ENCODE measurements at regions not wholly inside any gene's neighbourhood (a gene's known extent, or its start where the extent isn't known, plus 50 kb on each side); places are given as distances from the start of the nearest gene placed in this dataset.

GRCh38 chr19:31545777-31546176, 196.5 kb upstream of the TSHZ3 start:
- no peak overlapping the region for H3K4me3 ChIP-seq (ENCODE audit: low read depth, low read length)
- DNase-seq (ENCODE audit: low read depth): no peak
- no peak for TF ChIP-seq CTCF (IDR thresholded peaks at IDR 0.05; ENCODE audit: insufficient read depth, low read depth, low read length)

- DNase-seq (ENCODE audit: low read depth): no peak
- no peak overlapping the region for H3K4me3 ChIP-seq (ENCODE audit: low read depth, low read length)
- TF ChIP-seq CTCF (IDR thresholded peaks at IDR 0.05; ENCODE audit: insufficient read depth, low read depth, low read length): no peak
Observed at GRCh38 chr19:31546205-31546960, 197.1 kb upstream of the TSHZ3 start.

- TF ChIP-seq CTCF (IDR thresholded peaks at IDR 0.05; ENCODE audit: insufficient read depth, low read depth, low read length): peak; percentile 68
- no peak overlapping the region for H3K4me3 ChIP-seq (ENCODE audit: low read depth, low read length)
- peak; percentile 60 for DNase-seq (ENCODE audit: low read depth)
Observed at GRCh38 chr19:31548941-31549340, 199.7 kb upstream of the TSHZ3 start.

- no peak overlapping the region for H3K4me3 ChIP-seq (ENCODE audit: low read depth, low read length)
- no peak for TF ChIP-seq CTCF (IDR thresholded peaks at IDR 0.05; ENCODE audit: insufficient read depth, low read depth, low read length)
- DNase-seq (ENCODE audit: low read depth): no peak
Observed at GRCh38 chr19:31553112-31553845, 204.0 kb upstream of the TSHZ3 start.

- DNase-seq (ENCODE audit: low read depth): peak; percentile 11
- no peak overlapping the region for H3K4me3 ChIP-seq (ENCODE audit: low read depth, low read length)
- no peak for TF ChIP-seq CTCF (IDR thresholded peaks at IDR 0.05; ENCODE audit: insufficient read depth, low read depth, low read length)
Observed at GRCh38 chr19:31553846-31554215, 204.6 kb upstream of the TSHZ3 start.

- DNase-seq (ENCODE audit: low read depth): no peak
- no peak for TF ChIP-seq CTCF (IDR thresholded peaks at IDR 0.05; ENCODE audit: insufficient read depth, low read depth, low read length)
- no peak overlapping the region for H3K4me3 ChIP-seq (ENCODE audit: low read depth, low read length)
Observed at GRCh38 chr19:31554360-31554759, 205.1 kb upstream of the TSHZ3 start.
